Prostate gland (tissue), 2 donors: ENCODE measurements at regions not wholly inside any gene's neighbourhood (a gene's known extent, or its start where the extent isn't known, plus 50 kb on each side); places are given as distances from the start of the nearest gene placed in this dataset.

Experiments used
- CTCF ChIP-seq, 4 experiments: fragments of 200-600 bp in 2 of 4; fragments of 450-650 bp in 2 of 4; sonication (generic) in 2 of 4; IDR thresholded peaks; 1 replicate in 3 of 4; 2 replicates in 1 of 4; pipeline ENCODE4 v1.5.1; 2016 to 2019; ENCODE audit warnings: antibody characterized with exemption in 4 of 4, mild to moderate bottlenecking in 2 of 4, moderate library complexity in 2 of 4
- POLR2A ChIP-seq: fragments of 450-650 bp; IDR thresholded peaks from one replicate; pipeline ENCODE4 v1.6.1; 2016; ENCODE audit warnings: antibody characterized with exemption, mild to moderate bottlenecking

- TF ChIP-seq CTCF (IDR thresholded peaks at IDR 0.05): no peak
- no peak for TF ChIP-seq POLR2A
Observed at GRCh38 chr5:121704291-121704690, 147.4 kb upstream of the FTMT start.
